GM23338 (cell line): ENCODE measurements at regions not wholly inside any gene's neighbourhood (a gene's known extent, or its start where the extent isn't known, plus 50 kb on each side); places are given as distances from the start of the nearest gene placed in this dataset.

ENCODE experiments used
- ATAC-seq: fragments of 200-7000 bp; cut with Tn5 transposase; 3 replicates; pipeline ENCODE4 v1.9.1; 2020
- DNase-seq: peaks from one replicate; pipeline ENCODE4 v3.0.0-alpha.2; 2015; ENCODE audit warnings: low spot score
- H2AFZ ChIP-seq: fragments of 200-600 bp; sonication (generic); 2 replicates; pipeline ENCODE4 v1.8.0; 2016; ENCODE audit warnings: antibody characterized with exemption, mild to moderate bottlenecking, moderate library complexity
- H3F3A ChIP-seq: fragments of 200-600 bp; sonication (generic); replicated peaks from 2 replicates; pipeline ENCODE4 v1.8.0; 2017; ENCODE audit warnings: antibody characterized with exemption, mixed run types, low read depth
- H3K27ac ChIP-seq: fragments of 200-600 bp; sonication (generic); 2 replicates; pipeline ENCODE4 v1.6.1; 2016; ENCODE audit warnings: low read depth
- H3K27me3 ChIP-seq: fragments of 200-600 bp; sonication (generic); 2 replicates; pipeline ENCODE4 v1.8.0; 2016; ENCODE audit warnings: mild to moderate bottlenecking, mixed run types, moderate library complexity; ENCODE audit not compliant: insufficient read depth
- H3K36me3 ChIP-seq: fragments of 200-600 bp; sonication (generic); 2 replicates; pipeline ENCODE4 v1.8.0; 2016; ENCODE audit warnings: mild to moderate bottlenecking; ENCODE audit not compliant: insufficient read depth
- H3K4me1 ChIP-seq: fragments of 200-600 bp; sonication (generic); 2 replicates; pipeline ENCODE4 v1.8.0; 2016; ENCODE audit warnings: mild to moderate bottlenecking, moderate library complexity; ENCODE audit not compliant: insufficient read depth
- H3K4me2 ChIP-seq: fragments of 200-600 bp; sonication (generic); 2 replicates; pipeline ENCODE4 v1.7.1; 2017; ENCODE audit warnings: mixed run types
- H3K4me3 ChIP-seq: fragments of 200-600 bp; sonication (generic); 2 replicates; pipeline ENCODE4 v1.6.1; 2016; ENCODE audit warnings: mixed run types
- H3K79me2 ChIP-seq: fragments of 200-600 bp; sonication (generic); replicated peaks from 2 replicates; pipeline ENCODE4 v1.8.0; 2017; ENCODE audit warnings: mild to moderate bottlenecking; ENCODE audit not compliant: insufficient read depth
- H3K9me2 ChIP-seq: fragments of 200-600 bp; sonication (generic); 2 replicates; pipeline ENCODE4 v1.8.0; 2017; ENCODE audit not compliant: insufficient read depth
- H4K20me1 ChIP-seq: fragments of 200-600 bp; sonication (generic); replicated peaks from 2 replicates; pipeline ENCODE4 v1.8.0; 2017; ENCODE audit warnings: mild to moderate bottlenecking; ENCODE audit not compliant: insufficient read depth
- H3K27ac Mint-ChIP-seq: 2 replicates; pipeline ENCODE4 v1.8.0; 2020; ENCODE audit warnings: inconsistent platforms, mild to moderate bottlenecking, moderate library complexity, mixed read lengths
- H3K27me3 Mint-ChIP-seq: 3 replicates; pipeline ENCODE4 v1.8.0; 2022; ENCODE audit warnings: low read depth, mild to moderate bottlenecking, moderate library complexity, mixed read lengths, inconsistent platforms; ENCODE audit not compliant: insufficient read depth, poor library complexity
- H3K36me3 Mint-ChIP-seq: 3 replicates; pipeline ENCODE4 v1.8.0; 2021; ENCODE audit warnings: low read depth, mild to moderate bottlenecking, inconsistent platforms, moderate library complexity, mixed read lengths
- H3K4me1 Mint-ChIP-seq: 3 replicates; pipeline ENCODE4 v1.8.0; 2020; ENCODE audit warnings: mild to moderate bottlenecking, inconsistent platforms, mixed read lengths
- H3K4me3 Mint-ChIP-seq: 3 replicates; pipeline ENCODE4 v1.8.0; 2021; ENCODE audit warnings: moderate library complexity, mild to moderate bottlenecking, inconsistent platforms, mixed read lengths
- H3K9me3 Mint-ChIP-seq: 3 replicates; pipeline ENCODE4 v1.8.0; 2020; ENCODE audit warnings: moderate library complexity, mild to moderate bottlenecking, inconsistent platforms, mixed read lengths
- CREB1 ChIP-seq: fragments of 250-450 bp; sonication (Bioruptor Pico); IDR thresholded peaks from 2 replicates; pipeline ENCODE4 v1.5.0; 2020; ENCODE audit warnings: low read depth, mild to moderate bottlenecking, moderate library complexity
- EZH2 ChIP-seq: fragments of 200-600 bp; sonication (generic); IDR thresholded peaks from one replicate; pipeline ENCODE4 v1.8.0; 2017; ENCODE audit warnings: antibody characterized with exemption, mild to moderate bottlenecking, low read depth; ENCODE audit not compliant: unreplicated experiment
- EZH2phosphoT487 ChIP-seq: fragments of 200-600 bp; sonication (generic); IDR thresholded peaks from one replicate; pipeline ENCODE4 v1.8.1; 2018; ENCODE audit warnings: antibody characterized with exemption; ENCODE audit not compliant: unreplicated experiment
- JUNB ChIP-seq: IDR thresholded peaks from one replicate; pipeline ENCODE4 v1.6.1; 2016; ENCODE audit warnings: antibody characterized with exemption; ENCODE audit not compliant: unreplicated experiment
- POLR2AphosphoS5 ChIP-seq: IDR thresholded peaks from 2 replicates; pipeline ENCODE4 v1.6.1; 2016; ENCODE audit warnings: antibody characterized with exemption, low read depth
- STAT1 ChIP-seq: IDR thresholded peaks from one replicate; pipeline ENCODE4 v1.6.1; 2016; ENCODE audit warnings: antibody characterized with exemption; ENCODE audit not compliant: unreplicated experiment
- ZNF331 ChIP-seq: fragments of 250-450 bp; sonication (Bioruptor Pico); IDR thresholded peaks from 2 replicates; pipeline ENCODE4 v1.5.0; 2020; ENCODE audit warnings: low read depth, mild to moderate bottlenecking, moderate library complexity
- TF ChIP-seq, protein P1 (sequence below): fragments of 250-450 bp; sonication (Bioruptor Pico); IDR thresholded peaks from 2 replicates; pipeline ENCODE4 v1.5.0; 2020; ENCODE audit warnings: mild to moderate bottlenecking, moderate library complexity
- TF ChIP-seq, protein P2 (sequence below), 2 experiments: fragments of 200-600 bp in 1 of 2; sonication (generic) in 1 of 2; conservative IDR thresholded peaks; 2 replicates each; pipeline versions ENCODE4 v1.5.1 to v1.6.1; 2016 to 2017; ENCODE audit warnings: antibody characterized with exemption in 2 of 2, low read depth in 2 of 2, mild to moderate bottlenecking in 2 of 2, moderate library complexity in 1 of 2

DNA sequence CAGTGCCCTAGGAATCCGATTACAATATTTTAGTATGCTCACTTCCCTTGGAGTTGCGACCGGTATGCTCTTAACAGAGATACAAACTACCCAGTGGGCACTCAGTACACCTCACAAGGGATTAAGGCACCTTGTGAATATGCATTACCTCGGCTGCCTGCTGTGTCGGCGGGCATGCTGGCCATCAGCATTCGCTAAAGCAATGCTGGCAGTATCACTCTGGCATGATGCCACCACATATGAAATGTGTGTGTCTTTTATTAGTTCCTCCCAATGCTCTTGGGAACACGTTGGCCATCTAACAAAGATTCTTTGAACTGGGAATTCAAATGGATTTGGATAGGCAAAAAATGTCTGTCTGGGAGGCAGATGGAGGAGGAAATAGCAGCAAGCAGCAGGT is 67.4 kb upstream of the FOXB1 start (continued):
- TF ChIP-seq, protein P1, sequence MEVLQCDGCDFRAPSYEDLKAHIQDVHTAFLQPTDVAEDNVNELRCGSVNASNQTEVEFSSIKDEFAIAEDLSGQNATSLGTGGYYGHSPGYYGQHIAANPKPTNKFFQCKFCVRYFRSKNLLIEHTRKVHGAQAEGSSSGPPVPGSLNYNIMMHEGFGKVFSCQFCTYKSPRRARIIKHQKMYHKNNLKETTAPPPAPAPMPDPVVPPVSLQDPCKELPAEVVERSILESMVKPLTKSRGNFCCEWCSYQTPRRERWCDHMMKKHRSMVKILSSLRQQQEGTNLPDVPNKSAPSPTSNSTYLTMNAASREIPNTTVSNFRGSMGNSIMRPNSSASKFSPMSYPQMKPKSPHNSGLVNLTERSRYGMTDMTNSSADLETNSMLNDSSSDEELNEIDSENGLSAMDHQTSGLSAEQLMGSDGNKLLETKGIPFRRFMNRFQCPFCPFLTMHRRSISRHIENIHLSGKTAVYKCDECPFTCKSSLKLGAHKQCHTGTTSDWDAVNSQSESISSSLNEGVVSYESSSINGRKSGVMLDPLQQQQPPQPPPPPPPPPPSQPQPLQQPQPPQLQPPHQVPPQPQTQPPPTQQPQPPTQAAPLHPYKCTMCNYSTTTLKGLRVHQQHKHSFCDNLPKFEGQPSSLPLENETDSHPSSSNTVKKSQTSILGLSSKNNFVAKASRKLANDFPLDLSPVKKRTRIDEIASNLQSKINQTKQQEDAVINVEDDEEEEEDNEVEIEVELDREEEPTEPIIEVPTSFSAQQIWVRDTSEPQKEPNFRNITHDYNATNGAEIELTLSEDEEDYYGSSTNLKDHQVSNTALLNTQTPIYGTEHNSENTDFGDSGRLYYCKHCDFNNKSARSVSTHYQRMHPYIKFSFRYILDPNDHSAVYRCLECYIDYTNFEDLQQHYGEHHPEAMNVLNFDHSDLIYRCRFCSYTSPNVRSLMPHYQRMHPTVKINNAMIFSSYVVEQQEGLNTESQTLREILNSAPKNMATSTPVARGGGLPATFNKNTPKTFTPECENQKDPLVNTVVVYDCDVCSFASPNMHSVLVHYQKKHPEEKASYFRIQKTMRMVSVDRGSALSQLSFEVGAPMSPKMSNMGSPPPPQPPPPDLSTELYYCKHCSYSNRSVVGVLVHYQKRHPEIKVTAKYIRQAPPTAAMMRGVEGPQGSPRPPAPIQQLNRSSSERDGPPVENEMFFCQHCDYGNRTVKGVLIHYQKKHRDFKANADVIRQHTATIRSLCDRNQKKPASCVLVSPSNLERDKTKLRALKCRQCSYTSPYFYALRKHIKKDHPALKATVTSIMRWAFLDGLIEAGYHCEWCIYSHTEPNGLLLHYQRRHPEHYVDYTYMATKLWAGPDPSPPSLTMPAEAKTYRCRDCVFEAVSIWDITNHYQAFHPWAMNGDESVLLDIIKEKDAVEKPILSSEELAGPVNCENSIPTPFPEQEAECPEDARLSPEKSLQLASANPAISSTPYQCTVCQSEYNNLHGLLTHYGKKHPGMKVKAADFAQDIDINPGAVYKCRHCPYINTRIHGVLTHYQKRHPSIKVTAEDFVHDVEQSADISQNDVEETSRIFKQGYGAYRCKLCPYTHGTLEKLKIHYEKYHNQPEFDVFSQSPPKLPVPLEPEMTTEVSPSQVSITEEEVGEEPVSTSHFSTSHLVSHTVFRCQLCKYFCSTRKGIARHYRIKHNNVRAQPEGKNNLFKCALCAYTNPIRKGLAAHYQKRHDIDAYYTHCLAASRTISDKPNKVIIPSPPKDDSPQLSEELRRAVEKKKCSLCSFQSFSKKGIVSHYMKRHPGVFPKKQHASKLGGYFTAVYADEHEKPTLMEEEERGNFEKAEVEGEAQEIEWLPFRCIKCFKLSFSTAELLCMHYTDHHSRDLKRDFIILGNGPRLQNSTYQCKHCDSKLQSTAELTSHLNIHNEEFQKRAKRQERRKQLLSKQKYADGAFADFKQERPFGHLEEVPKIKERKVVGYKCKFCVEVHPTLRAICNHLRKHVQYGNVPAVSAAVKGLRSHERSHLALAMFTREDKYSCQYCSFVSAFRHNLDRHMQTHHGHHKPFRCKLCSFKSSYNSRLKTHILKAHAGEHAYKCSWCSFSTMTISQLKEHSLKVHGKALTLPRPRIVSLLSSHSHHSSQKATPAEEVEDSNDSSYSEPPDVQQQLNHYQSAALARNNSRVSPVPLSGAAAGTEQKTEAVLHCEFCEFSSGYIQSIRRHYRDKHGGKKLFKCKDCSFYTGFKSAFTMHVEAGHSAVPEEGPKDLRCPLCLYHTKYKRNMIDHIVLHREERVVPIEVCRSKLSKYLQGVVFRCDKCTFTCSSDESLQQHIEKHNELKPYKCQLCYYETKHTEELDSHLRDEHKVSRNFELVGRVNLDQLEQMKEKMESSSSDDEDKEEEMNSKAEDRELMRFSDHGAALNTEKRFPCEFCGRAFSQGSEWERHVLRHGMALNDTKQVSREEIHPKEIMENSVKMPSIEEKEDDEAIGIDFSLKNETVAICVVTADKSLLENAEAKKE (CRISPR knock-in tag): no peak

DNA sequence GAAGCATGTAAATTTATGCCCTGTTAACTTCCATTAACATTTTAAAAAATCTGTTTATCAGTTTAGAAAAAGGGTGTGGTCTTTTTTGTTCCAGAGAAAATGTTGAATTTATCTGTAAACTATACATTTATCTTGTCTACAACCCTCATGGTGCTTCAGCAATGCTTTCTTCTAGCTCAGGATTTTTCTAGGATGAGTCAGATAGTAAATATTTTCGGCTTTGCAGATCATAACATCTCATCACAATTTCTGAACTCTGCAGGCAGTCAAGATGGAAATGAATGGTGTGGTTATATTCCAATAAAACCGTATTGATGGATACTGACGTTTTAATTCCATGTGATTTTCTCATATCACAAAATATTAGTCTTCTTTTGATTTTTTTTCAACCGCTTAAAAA is 70.5 kb upstream of the FOXB1 start:
- Mint-ChIP-seq H3K36me3 (no peaks in the 10 kb centered on the region), H3K4me3 (no peak overlapping the region), H3K4me1 (peaks cover 33% of the 10 kb centered on the region), H3K9me3 (no peaks in the 10 kb centered on the region), H3K27ac (no peak overlapping the region), H3K27me3 (no peaks in the 10 kb centered on the region)
- DNase-seq: no peak
- Histone ChIP-seq H3K4me3 (no peak overlapping the region), H3K9me2 (no peaks in the 10 kb centered on the region), H3K79me2 (no peaks in the 10 kb centered on the region), H3K27me3 (no peaks in the 10 kb centered on the region), H3K4me2 (no peak overlapping the region), H3K4me1 (peaks cover 27% of the 10 kb centered on the region), H3K27ac (no peak overlapping the region), H2AFZ (no peak overlapping the region), H3F3A (no peaks in the 10 kb centered on the region), H4K20me1 (no peaks in the 10 kb centered on the region), H3K36me3 (no peaks in the 10 kb centered on the region)
- no peak for ATAC-seq
- TF ChIP-seq CREB1 (no peak), EZH2phosphoT487 (no peak), POLR2AphosphoS5 (no peak), JUNB (no peak), ZNF331 (CRISPR knock-in tag) (no peak), EZH2 (no peak), STAT1 (no peak)
- TF ChIP-seq, protein P1 (CRISPR knock-in tag): no peak
- TF ChIP-seq, protein P2, sequence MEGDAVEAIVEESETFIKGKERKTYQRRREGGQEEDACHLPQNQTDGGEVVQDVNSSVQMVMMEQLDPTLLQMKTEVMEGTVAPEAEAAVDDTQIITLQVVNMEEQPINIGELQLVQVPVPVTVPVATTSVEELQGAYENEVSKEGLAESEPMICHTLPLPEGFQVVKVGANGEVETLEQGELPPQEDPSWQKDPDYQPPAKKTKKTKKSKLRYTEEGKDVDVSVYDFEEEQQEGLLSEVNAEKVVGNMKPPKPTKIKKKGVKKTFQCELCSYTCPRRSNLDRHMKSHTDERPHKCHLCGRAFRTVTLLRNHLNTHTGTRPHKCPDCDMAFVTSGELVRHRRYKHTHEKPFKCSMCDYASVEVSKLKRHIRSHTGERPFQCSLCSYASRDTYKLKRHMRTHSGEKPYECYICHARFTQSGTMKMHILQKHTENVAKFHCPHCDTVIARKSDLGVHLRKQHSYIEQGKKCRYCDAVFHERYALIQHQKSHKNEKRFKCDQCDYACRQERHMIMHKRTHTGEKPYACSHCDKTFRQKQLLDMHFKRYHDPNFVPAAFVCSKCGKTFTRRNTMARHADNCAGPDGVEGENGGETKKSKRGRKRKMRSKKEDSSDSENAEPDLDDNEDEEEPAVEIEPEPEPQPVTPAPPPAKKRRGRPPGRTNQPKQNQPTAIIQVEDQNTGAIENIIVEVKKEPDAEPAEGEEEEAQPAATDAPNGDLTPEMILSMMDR (conservative IDR thresholded peaks at IDR 0.05; ENCODE audit: low read depth in 2 of 2): no peak
